ENCODE measurements at regions not wholly inside any gene's neighbourhood (a gene's known extent, or its start where the extent isn't known, plus 50 kb on each side); places are given as distances from the start of the nearest gene placed in this dataset.
"Not testable (repeated sequence)": the region's sequence is repeated elsewhere in the genome, so short reads cannot be mapped to it uniquely, and the experiment has no call there.

GRCh38 chr2:83115606-83116005 is 1343.5 kb downstream of the SUCLG1 start:
- Histone ChIP-seq H3K4me1 (ENCODE audit: control insufficient read depth, insufficient read depth, low read length) (peaks cover 4% of the 10 kb centered on the region), H3K9me3 (ENCODE audit: control insufficient read depth, low read length) (no peaks in the 10 kb centered on the region), H3K27me3 (replicated peaks; ENCODE audit: control insufficient read depth, insufficient read depth, low read length) (no peaks in the 10 kb centered on the region), H3K36me3 (ENCODE audit: control insufficient read depth, insufficient read depth, low read length, severe bottlenecking) (no peaks in the 10 kb centered on the region), H3K4me3 (ENCODE audit: low read length) (no peak overlapping the region), H3K9ac (ENCODE audit: low read length) (no peak overlapping the region)
- no peak for DNase-seq (ENCODE audit: low read depth)

DNA sequence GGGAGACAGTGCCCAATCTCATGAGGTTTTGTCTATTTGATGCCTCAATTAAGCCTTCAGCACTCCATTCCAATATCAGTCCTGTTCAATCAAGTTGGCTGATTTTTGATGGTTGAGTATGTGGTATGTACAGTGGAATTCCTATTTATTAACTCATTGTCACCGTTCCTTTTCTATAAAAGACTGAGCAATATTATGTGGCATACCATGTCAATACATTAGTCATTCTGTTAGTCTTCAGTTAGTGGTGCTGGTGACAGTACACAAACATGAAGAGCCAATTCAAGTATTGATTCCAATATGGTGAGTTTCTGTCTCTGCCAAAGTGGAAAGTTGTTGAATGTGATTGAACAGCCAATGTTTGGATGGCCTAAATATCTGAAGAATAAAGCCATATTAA is 1343.9 kb downstream of the SUCLG1 start:
- Histone ChIP-seq H3K9ac (ENCODE audit: low read length) (no peak overlapping the region), H3K36me3 (ENCODE audit: control insufficient read depth, insufficient read depth, low read length, severe bottlenecking) (no peaks in the 10 kb centered on the region), H3K4me3 (ENCODE audit: low read length) (no peak overlapping the region), H3K4me1 (ENCODE audit: control insufficient read depth, insufficient read depth, low read length) (peaks cover 4% of the 10 kb centered on the region), H3K9me3 (ENCODE audit: control insufficient read depth, low read length) (no peaks in the 10 kb centered on the region), H3K27me3 (replicated peaks; ENCODE audit: control insufficient read depth, insufficient read depth, low read length) (no peaks in the 10 kb centered on the region)
- DNase-seq (ENCODE audit: low read depth): no peak

- H3K4me3 ChIP-seq (ENCODE audit: low read length): no peak overlapping the region
- no peaks in the 10 kb centered on the region for H3K27me3 ChIP-seq (replicated peaks; ENCODE audit: control insufficient read depth, insufficient read depth, low read length)
Measured at GRCh38 chr2:83113953-83114352, 1345.1 kb downstream of the SUCLG1 start.

DNA sequence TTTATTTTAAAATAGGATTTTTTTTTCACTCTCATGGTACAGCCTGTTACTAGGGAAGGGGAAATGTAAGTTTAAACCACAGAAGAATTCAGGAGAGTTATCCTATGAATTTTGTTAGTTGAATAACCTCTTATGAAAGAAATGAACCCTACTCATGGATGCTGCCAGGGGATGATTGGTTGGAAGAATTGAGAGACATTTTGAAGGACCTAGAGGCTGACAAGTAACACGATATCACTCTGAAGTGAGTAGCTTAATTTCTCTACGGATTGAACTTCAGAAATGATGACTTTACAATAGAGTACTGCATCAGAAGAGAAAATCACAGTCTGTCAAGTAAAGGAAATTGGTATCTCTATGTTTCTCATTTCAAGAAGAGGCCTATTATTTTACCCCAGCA is 1346.2 kb downstream of the SUCLG1 start:
- peak; percentile 39 for DNase-seq (ENCODE audit: low read depth)

More at GRCh38 chr2:83113953-83114352, 1345.1 kb downstream of the SUCLG1 start:
- no peak overlapping the region for H3K9ac ChIP-seq (ENCODE audit: low read length)
- no peak for DNase-seq (ENCODE audit: low read depth)
- no peaks in the 10 kb centered on the region for H3K36me3 ChIP-seq (ENCODE audit: control insufficient read depth, insufficient read depth, low read length, severe bottlenecking)
- H3K4me1 ChIP-seq (ENCODE audit: control insufficient read depth, insufficient read depth, low read length): peaks cover 4% of the 10 kb centered on the region
- H3K9me3 ChIP-seq (ENCODE audit: control insufficient read depth, low read length): no peaks in the 10 kb centered on the region

GRCh38 chr2:83109284-83109683 is 1349.8 kb downstream of the SUCLG1 start:
- no peak overlapping the region for H3K9ac ChIP-seq (ENCODE audit: low read length)

More for the DNA sequence above, 1346.2 kb downstream of the SUCLG1 start:
- Histone ChIP-seq H3K27me3 (replicated peaks; ENCODE audit: control insufficient read depth, insufficient read depth, low read length) (no peaks in the 10 kb centered on the region), H3K36me3 (ENCODE audit: control insufficient read depth, insufficient read depth, low read length, severe bottlenecking) (no peaks in the 10 kb centered on the region), H3K4me3 (ENCODE audit: low read length) (no peak overlapping the region), H3K9ac (ENCODE audit: low read length) (no peak overlapping the region), H3K4me1 (ENCODE audit: control insufficient read depth, insufficient read depth, low read length) (peaks cover 4% of the 10 kb centered on the region), H3K9me3 (ENCODE audit: control insufficient read depth, low read length) (no peaks in the 10 kb centered on the region)

GRCh38 chr2:83106853-83107252 is 1352.2 kb downstream of the SUCLG1 start:
- no peak overlapping the region for H3K9ac ChIP-seq (ENCODE audit: low read length)
- no peak overlapping the region for H3K4me3 ChIP-seq (ENCODE audit: low read length)
- no peak for DNase-seq (ENCODE audit: low read depth)
- peaks cover 23% of the 10 kb centered on the region for H3K4me1 ChIP-seq (ENCODE audit: control insufficient read depth, insufficient read depth, low read length)
- H3K36me3 ChIP-seq (ENCODE audit: control insufficient read depth, insufficient read depth, low read length, severe bottlenecking): no peaks in the 10 kb centered on the region
- no peaks in the 10 kb centered on the region for H3K27me3 ChIP-seq (replicated peaks; ENCODE audit: control insufficient read depth, insufficient read depth, low read length)
- H3K9me3 ChIP-seq (ENCODE audit: control insufficient read depth, low read length): no peaks in the 10 kb centered on the region

More at GRCh38 chr2:83109284-83109683, 1349.8 kb downstream of the SUCLG1 start:
- Histone ChIP-seq H3K4me3 (ENCODE audit: low read length) (no peak overlapping the region), H3K36me3 (ENCODE audit: control insufficient read depth, insufficient read depth, low read length, severe bottlenecking) (no peaks in the 10 kb centered on the region), H3K27me3 (replicated peaks; ENCODE audit: control insufficient read depth, insufficient read depth, low read length) (no peaks in the 10 kb centered on the region), H3K9me3 (ENCODE audit: control insufficient read depth, low read length) (no peaks in the 10 kb centered on the region), H3K4me1 (ENCODE audit: control insufficient read depth, insufficient read depth, low read length) (peaks cover 10% of the 10 kb centered on the region)
- peak; percentile 5 for DNase-seq (ENCODE audit: low read depth)

DNA sequence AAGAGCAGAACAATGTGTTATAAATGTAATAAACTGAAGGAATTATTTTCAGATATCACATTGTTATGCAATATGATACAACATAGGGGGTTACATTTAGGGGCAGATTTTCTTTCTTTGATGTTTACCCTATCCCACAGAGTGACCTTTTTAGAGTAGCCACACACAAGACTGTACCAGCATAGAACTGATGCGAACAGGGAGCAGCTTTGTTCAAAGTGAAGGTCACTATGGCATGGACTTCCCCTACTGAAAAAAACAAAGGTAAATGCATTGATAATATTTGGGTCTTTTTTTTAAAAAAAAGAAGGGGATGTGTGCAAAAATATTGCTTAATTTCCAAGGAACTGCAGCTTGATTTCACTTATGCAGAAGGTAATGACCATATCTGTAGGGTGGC is 1354.9 kb downstream of the SUCLG1 start:
- H3K4me1 ChIP-seq (ENCODE audit: control insufficient read depth, insufficient read depth, low read length): peaks cover 18% of the 10 kb centered on the region
- DNase-seq (ENCODE audit: low read depth): no peak
- no peaks in the 10 kb centered on the region for H3K27me3 ChIP-seq (replicated peaks; ENCODE audit: control insufficient read depth, insufficient read depth, low read length)
- no peaks in the 10 kb centered on the region for H3K9me3 ChIP-seq (ENCODE audit: control insufficient read depth, low read length)
- peak overlapping the region; percentile 50 for H3K9ac ChIP-seq (ENCODE audit: low read length)
- H3K4me3 ChIP-seq (ENCODE audit: low read length): peak overlapping the region; percentile 24
- no peaks in the 10 kb centered on the region for H3K36me3 ChIP-seq (ENCODE audit: control insufficient read depth, insufficient read depth, low read length, severe bottlenecking)

GRCh38 chr2:83103613-83104012 is 1355.5 kb downstream of the SUCLG1 start:
- Histone ChIP-seq H3K9ac (ENCODE audit: low read length) (peak overlapping the region; percentile 50), H3K36me3 (ENCODE audit: control insufficient read depth, insufficient read depth, low read length, severe bottlenecking) (no peaks in the 10 kb centered on the region), H3K4me1 (ENCODE audit: control insufficient read depth, insufficient read depth, low read length) (peaks cover 18% of the 10 kb centered on the region), H3K4me3 (ENCODE audit: low read length) (peak overlapping the region; percentile 9), H3K27me3 (replicated peaks; ENCODE audit: control insufficient read depth, insufficient read depth, low read length) (no peaks in the 10 kb centered on the region), H3K9me3 (ENCODE audit: control insufficient read depth, low read length) (no peaks in the 10 kb centered on the region)
- peak; percentile 90 for DNase-seq (ENCODE audit: low read depth)

GRCh38 chr2:83089051-83089450 is 1370.0 kb downstream of the SUCLG1 start:
- not testable (repeated sequence) for H3K27me3 ChIP-seq (replicated peaks; ENCODE audit: control insufficient read depth, insufficient read depth, low read length); H3K36me3 ChIP-seq (ENCODE audit: control insufficient read depth, insufficient read depth, low read length, severe bottlenecking); H3K4me1 ChIP-seq (ENCODE audit: control insufficient read depth, insufficient read depth, low read length); H3K9me3 ChIP-seq (ENCODE audit: control insufficient read depth, low read length); DNase-seq (ENCODE audit: low read depth); H3K9ac ChIP-seq (ENCODE audit: low read length); H3K4me3 ChIP-seq (ENCODE audit: low read length)

DNA sequence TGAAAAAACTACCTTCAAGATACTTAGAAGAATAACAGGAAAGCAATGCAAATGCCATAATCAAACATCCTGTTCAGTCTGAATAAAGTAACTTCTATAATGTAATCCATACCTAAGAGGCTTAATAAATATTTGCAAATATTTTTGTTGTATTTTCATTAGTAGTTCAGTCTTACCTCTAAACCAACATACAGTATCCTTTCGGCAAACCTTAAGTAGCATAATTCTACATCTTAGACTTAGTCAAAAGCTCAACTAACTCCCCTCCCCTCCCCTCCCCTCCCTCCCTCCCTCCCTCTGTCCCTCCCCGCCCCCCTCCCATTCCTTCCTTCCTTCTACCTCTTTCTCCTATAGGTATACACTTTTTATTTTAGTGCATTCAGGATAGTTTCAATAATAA is 1373.2 kb downstream of the SUCLG1 start:
- DNase-seq (ENCODE audit: low read depth): no peak
- Histone ChIP-seq H3K4me3 (ENCODE audit: low read length) (no peak overlapping the region), H3K9me3 (ENCODE audit: control insufficient read depth, low read length) (no peaks in the 10 kb centered on the region), H3K36me3 (ENCODE audit: control insufficient read depth, insufficient read depth, low read length, severe bottlenecking) (no peaks in the 10 kb centered on the region), H3K27me3 (replicated peaks; ENCODE audit: control insufficient read depth, insufficient read depth, low read length) (no peaks in the 10 kb centered on the region), H3K9ac (ENCODE audit: low read length) (no peak overlapping the region), H3K4me1 (ENCODE audit: control insufficient read depth, insufficient read depth, low read length) (no peaks in the 10 kb centered on the region)

- Histone ChIP-seq H3K9ac (ENCODE audit: low read length) (no peak overlapping the region), H3K36me3 (ENCODE audit: control insufficient read depth, insufficient read depth, low read length, severe bottlenecking) (no peaks in the 10 kb centered on the region), H3K27me3 (replicated peaks; ENCODE audit: control insufficient read depth, insufficient read depth, low read length) (no peaks in the 10 kb centered on the region), H3K9me3 (ENCODE audit: control insufficient read depth, low read length) (no peaks in the 10 kb centered on the region), H3K4me1 (ENCODE audit: control insufficient read depth, insufficient read depth, low read length) (no peaks in the 10 kb centered on the region), H3K4me3 (ENCODE audit: low read length) (no peak overlapping the region)
- peak; percentile 49 for DNase-seq (ENCODE audit: low read depth)
Measured at GRCh38 chr2:83081826-83082690, 1377.0 kb downstream of the SUCLG1 start.
